ENCODE measurements at regions not wholly inside any gene's neighbourhood (a gene's known extent, or its start where the extent isn't known, plus 50 kb on each side); places are given as distances from the start of the nearest gene placed in this dataset.
"Not testable (repeated sequence)": the region's sequence is repeated elsewhere in the genome, so short reads cannot be mapped to it uniquely, and the experiment has no call there.

GRCh38 chr12:28711421-28711820 is 437.7 kb upstream of the FAR2 start:
- no CpG with 5 or more reads among the region's 1 CpG for WGBS (ENCODE audit: insufficient coverage, low lambda C conversion rate)
- H3K4me1 ChIP-seq (ENCODE audit: control insufficient read depth, insufficient read depth, low read length) = no peaks in the 10 kb centered on the region
- DNase-seq = no peak
- no peak overlapping the region for H3K4me3 ChIP-seq (ENCODE audit: low read length)
- H3K27ac ChIP-seq (ENCODE audit: low read length) = no peak overlapping the region
- no peaks in the 10 kb centered on the region for H3K27me3 ChIP-seq (ENCODE audit: control insufficient read depth, insufficient read depth, low read length)
- no peaks in the 10 kb centered on the region for H3K36me3 ChIP-seq (ENCODE audit: control insufficient read depth, insufficient read depth, low read length)
- H3K9me3 ChIP-seq (ENCODE audit: control insufficient read depth, low read depth, low read length) = no peaks in the 10 kb centered on the region

GRCh38 chr12:28742791-28743190 is 406.3 kb upstream of the FAR2 start:
- Histone ChIP-seq H3K27ac (ENCODE audit: low read length) (no peak overlapping the region), H3K4me1 (ENCODE audit: control insufficient read depth, insufficient read depth, low read length) (no peaks in the 10 kb centered on the region), H3K9me3 (ENCODE audit: control insufficient read depth, low read depth, low read length) (no peaks in the 10 kb centered on the region), H3K27me3 (ENCODE audit: control insufficient read depth, insufficient read depth, low read length) (no peaks in the 10 kb centered on the region), H3K4me3 (ENCODE audit: low read length) (no peak overlapping the region), H3K36me3 (ENCODE audit: control insufficient read depth, insufficient read depth, low read length) (no peaks in the 10 kb centered on the region)
- DNase-seq = no peak

- no peaks in the 10 kb centered on the region for H3K4me1 ChIP-seq (ENCODE audit: control insufficient read depth, insufficient read depth, low read length)
- H3K27me3 ChIP-seq (ENCODE audit: control insufficient read depth, insufficient read depth, low read length) = no peaks in the 10 kb centered on the region
- no CpG with 5 or more reads among the region's 3 CpGs for WGBS (ENCODE audit: insufficient coverage, low lambda C conversion rate)
- H3K36me3 ChIP-seq (ENCODE audit: control insufficient read depth, insufficient read depth, low read length) = no peaks in the 10 kb centered on the region
- no peaks in the 10 kb centered on the region for H3K9me3 ChIP-seq (ENCODE audit: control insufficient read depth, low read depth, low read length)
- no peak overlapping the region for H3K27ac ChIP-seq (ENCODE audit: low read length)
- no peak for DNase-seq
- no peak overlapping the region for H3K4me3 ChIP-seq (ENCODE audit: low read length)
Measured at GRCh38 chr12:28746734-28747325, 402.2 kb upstream of the FAR2 start.

- no peaks in the 10 kb centered on the region for H3K36me3 ChIP-seq (ENCODE audit: control insufficient read depth, insufficient read depth, low read length)
- no peak overlapping the region for H3K4me3 ChIP-seq (ENCODE audit: low read length)
- H3K27me3 ChIP-seq (ENCODE audit: control insufficient read depth, insufficient read depth, low read length) = no peaks in the 10 kb centered on the region
- no peaks in the 10 kb centered on the region for H3K9me3 ChIP-seq (ENCODE audit: control insufficient read depth, low read depth, low read length)
- no peak for DNase-seq
- WGBS (ENCODE audit: insufficient coverage, low lambda C conversion rate) = 80% methylated on average over 1 of the region's 1 CpG
- H3K27ac ChIP-seq (ENCODE audit: low read length) = no peak overlapping the region
- no peaks in the 10 kb centered on the region for H3K4me1 ChIP-seq (ENCODE audit: control insufficient read depth, insufficient read depth, low read length)
Measured at GRCh38 chr12:28750946-28751685, 398.0 kb upstream of the FAR2 start.

GRCh38 chr12:28755027-28755426 is 394.1 kb upstream of the FAR2 start:
- no peaks in the 10 kb centered on the region for H3K4me1 ChIP-seq (ENCODE audit: control insufficient read depth, insufficient read depth, low read length)
- DNase-seq = no peak
- H3K27ac ChIP-seq (ENCODE audit: low read length) = no peak overlapping the region
- H3K27me3 ChIP-seq (ENCODE audit: control insufficient read depth, insufficient read depth, low read length) = no peaks in the 10 kb centered on the region
- no CpG with 5 or more reads among the region's 1 CpG for WGBS (ENCODE audit: insufficient coverage, low lambda C conversion rate)
- H3K9me3 ChIP-seq (ENCODE audit: control insufficient read depth, low read depth, low read length) = no peaks in the 10 kb centered on the region
- no peak overlapping the region for H3K4me3 ChIP-seq (ENCODE audit: low read length)
- no peaks in the 10 kb centered on the region for H3K36me3 ChIP-seq (ENCODE audit: control insufficient read depth, insufficient read depth, low read length)

GRCh38 chr12:28759333-28759732 is 389.7 kb upstream of the FAR2 start:
- no peaks in the 10 kb centered on the region for H3K9me3 ChIP-seq (ENCODE audit: control insufficient read depth, low read depth, low read length)
- WGBS (ENCODE audit: insufficient coverage, low lambda C conversion rate) = no CpG with 5 or more reads among the region's 1 CpG
- no peak overlapping the region for H3K27ac ChIP-seq (ENCODE audit: low read length)
- H3K4me1 ChIP-seq (ENCODE audit: control insufficient read depth, insufficient read depth, low read length) = no peaks in the 10 kb centered on the region
- no peak for DNase-seq
- H3K4me3 ChIP-seq (ENCODE audit: low read length) = no peak overlapping the region
- no peaks in the 10 kb centered on the region for H3K27me3 ChIP-seq (ENCODE audit: control insufficient read depth, insufficient read depth, low read length)
- H3K36me3 ChIP-seq (ENCODE audit: control insufficient read depth, insufficient read depth, low read length) = no peaks in the 10 kb centered on the region

- not testable (repeated sequence) for DNase-seq; H3K36me3 ChIP-seq (ENCODE audit: control insufficient read depth, insufficient read depth, low read length); H3K9me3 ChIP-seq (ENCODE audit: control insufficient read depth, low read depth, low read length); H3K27me3 ChIP-seq (ENCODE audit: control insufficient read depth, insufficient read depth, low read length); H3K27ac ChIP-seq (ENCODE audit: low read length); H3K4me3 ChIP-seq (ENCODE audit: low read length); H3K4me1 ChIP-seq (ENCODE audit: control insufficient read depth, insufficient read depth, low read length)
- WGBS (ENCODE audit: insufficient coverage, low lambda C conversion rate) = no CpG with 5 or more reads among the region's 33 CpGs
Measured at GRCh38 chr12:28760040-28760903, 388.8 kb upstream of the FAR2 start.

GRCh38 chr12:28761897-28762296 is 387.2 kb upstream of the FAR2 start:
- H3K27ac ChIP-seq (ENCODE audit: low read length); H3K4me3 ChIP-seq (ENCODE audit: low read length); H3K9me3 ChIP-seq (ENCODE audit: control insufficient read depth, low read depth, low read length); DNase-seq; H3K36me3 ChIP-seq (ENCODE audit: control insufficient read depth, insufficient read depth, low read length); H3K4me1 ChIP-seq (ENCODE audit: control insufficient read depth, insufficient read depth, low read length); H3K27me3 ChIP-seq (ENCODE audit: control insufficient read depth, insufficient read depth, low read length): not testable (repeated sequence)
- WGBS (ENCODE audit: insufficient coverage, low lambda C conversion rate) = no CpG with 5 or more reads among the region's 5 CpGs

GRCh38 chr12:28766398-28766797 is 382.7 kb upstream of the FAR2 start:
- no peaks in the 10 kb centered on the region for H3K27me3 ChIP-seq (ENCODE audit: control insufficient read depth, insufficient read depth, low read length)
- H3K4me3 ChIP-seq (ENCODE audit: low read length) = no peak overlapping the region
- no peak for DNase-seq
- H3K36me3 ChIP-seq (ENCODE audit: control insufficient read depth, insufficient read depth, low read length) = no peaks in the 10 kb centered on the region
- H3K27ac ChIP-seq (ENCODE audit: low read length) = no peak overlapping the region
- H3K9me3 ChIP-seq (ENCODE audit: control insufficient read depth, low read depth, low read length) = no peaks in the 10 kb centered on the region
- no peaks in the 10 kb centered on the region for H3K4me1 ChIP-seq (ENCODE audit: control insufficient read depth, insufficient read depth, low read length)
- WGBS (ENCODE audit: insufficient coverage, low lambda C conversion rate) = 83% methylated on average over 1 of the region's 1 CpG

- DNase-seq = no peak
- Histone ChIP-seq H3K27ac (ENCODE audit: low read length) (no peak overlapping the region), H3K36me3 (ENCODE audit: control insufficient read depth, insufficient read depth, low read length) (no peaks in the 10 kb centered on the region), H3K9me3 (ENCODE audit: control insufficient read depth, low read depth, low read length) (no peaks in the 10 kb centered on the region), H3K27me3 (ENCODE audit: control insufficient read depth, insufficient read depth, low read length) (no peaks in the 10 kb centered on the region), H3K4me1 (ENCODE audit: control insufficient read depth, insufficient read depth, low read length) (no peaks in the 10 kb centered on the region), H3K4me3 (ENCODE audit: low read length) (no peak overlapping the region)
- WGBS (ENCODE audit: insufficient coverage, low lambda C conversion rate) = 83% methylated on average over 1 of the region's 1 CpG
Measured at GRCh38 chr12:28767836-28768348, 381.2 kb upstream of the FAR2 start.

Measured in large intestine (tissue), 3 donors.